Endothelial cell (in vitro differentiated cells): ENCODE measurements at regions not wholly inside any gene's neighbourhood (a gene's known extent, or its start where the extent isn't known, plus 50 kb on each side); places are given as distances from the start of the nearest gene placed in this dataset.

Source experiments
- DNase-seq: peaks from one replicate; pipeline ENCODE4 v3.0.0; 2021; ENCODE audit warnings: low spot score
- H3K27ac Mint-ChIP-seq: one replicate; pipeline ENCODE4 v1.8.0; 2021; ENCODE audit warnings: mixed read lengths, inconsistent platforms; ENCODE audit not compliant: unreplicated experiment
- H3K27me3 Mint-ChIP-seq: one replicate; pipeline ENCODE4 v1.8.0; 2021; ENCODE audit warnings: mild to moderate bottlenecking, moderate library complexity, mixed read lengths, inconsistent platforms; ENCODE audit not compliant: unreplicated experiment
- H3K36me3 Mint-ChIP-seq: one replicate; pipeline ENCODE4 v1.8.0; 2021; ENCODE audit warnings: mild to moderate bottlenecking, low read depth, mixed read lengths, inconsistent platforms; ENCODE audit not compliant: unreplicated experiment
- H3K4me1 Mint-ChIP-seq: one replicate; pipeline ENCODE4 v1.8.0; 2021; ENCODE audit warnings: mild to moderate bottlenecking, mixed read lengths, inconsistent platforms; ENCODE audit not compliant: unreplicated experiment
- H3K4me3 Mint-ChIP-seq: one replicate; pipeline ENCODE4 v1.8.0; 2021; ENCODE audit warnings: mild to moderate bottlenecking, mixed read lengths, inconsistent platforms; ENCODE audit not compliant: unreplicated experiment
- H3K9me3 Mint-ChIP-seq: one replicate; pipeline ENCODE4 v1.8.0; 2021; ENCODE audit warnings: mixed read lengths, inconsistent platforms; ENCODE audit not compliant: unreplicated experiment
- CTCF ChIP-seq: fragments of 200-600 bp; sonication (generic); IDR thresholded peaks from one replicate; pipeline ENCODE4 v1.5.0; 2021; ENCODE audit warnings: antibody characterized with exemption; ENCODE audit not compliant: unreplicated experiment

DNA sequence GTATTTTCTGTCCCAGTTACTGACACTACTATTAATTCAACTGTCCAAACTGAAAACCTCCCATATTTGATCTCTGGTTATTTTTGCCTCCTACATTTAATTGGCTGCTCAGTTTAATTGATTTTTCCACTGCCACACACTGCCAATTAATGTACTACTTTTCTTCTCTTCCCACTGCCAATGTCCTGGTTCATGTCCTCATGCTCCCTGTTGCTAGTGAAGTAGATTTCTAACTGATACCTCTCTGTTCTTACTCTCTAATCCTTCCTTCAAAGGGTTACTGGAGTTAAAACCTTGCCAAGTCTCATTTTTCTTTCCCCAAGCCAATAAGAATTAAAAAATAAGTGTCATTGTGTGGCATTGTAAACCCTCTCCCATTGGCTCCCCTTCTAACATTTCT, 440.6 kb upstream of the JAG1 start:
- peaks cover 9% of the 10 kb centered on the region for H3K4me1 Mint-ChIP-seq
- TF ChIP-seq CTCF = no peak
- no peaks in the 10 kb centered on the region for H3K27me3 Mint-ChIP-seq
- H3K4me3 Mint-ChIP-seq = no peak overlapping the region
- no peak overlapping the region for H3K27ac Mint-ChIP-seq
- no peaks in the 10 kb centered on the region for H3K9me3 Mint-ChIP-seq
- DNase-seq = no peak
- no peaks in the 10 kb centered on the region for H3K36me3 Mint-ChIP-seq

- Mint-ChIP-seq H3K27ac (no peak overlapping the region), H3K9me3 (no peaks in the 10 kb centered on the region), H3K4me1 (peaks cover 9% of the 10 kb centered on the region), H3K27me3 (no peaks in the 10 kb centered on the region), H3K4me3 (no peak overlapping the region), H3K36me3 (no peaks in the 10 kb centered on the region)
- TF ChIP-seq CTCF = no peak
- DNase-seq = no peak
Observed at GRCh38 chr20:11117808-11118528, 444.2 kb upstream of the JAG1 start.

GRCh38 chr20:11118802-11119380, 445.1 kb upstream of the JAG1 start:
- Mint-ChIP-seq H3K4me3 (no peak overlapping the region), H3K4me1 (peaks cover 9% of the 10 kb centered on the region), H3K27me3 (no peaks in the 10 kb centered on the region), H3K36me3 (no peaks in the 10 kb centered on the region), H3K9me3 (no peaks in the 10 kb centered on the region), H3K27ac (no peak overlapping the region)
- TF ChIP-seq CTCF = no peak
- DNase-seq = no peak

DNA sequence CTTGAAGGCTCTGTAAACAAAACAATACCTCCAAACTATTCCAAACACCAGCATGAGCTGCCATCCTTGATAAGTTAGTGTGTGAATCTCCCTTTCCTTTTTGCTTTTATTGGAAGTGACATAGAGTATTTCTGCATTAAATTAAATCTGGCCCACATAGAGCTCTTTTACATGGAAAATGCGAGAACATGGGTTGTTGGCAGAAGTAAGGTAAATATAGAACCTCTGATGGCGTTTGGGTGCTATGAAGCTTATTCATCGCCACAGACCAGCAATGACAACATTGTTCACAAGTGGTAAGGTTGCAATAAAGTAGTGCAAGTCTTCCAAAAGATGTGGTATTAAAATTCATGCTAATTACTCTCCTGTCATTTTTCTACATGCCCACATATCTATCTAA, 445.8 kb upstream of the JAG1 start:
- H3K27me3 Mint-ChIP-seq = no peaks in the 10 kb centered on the region
- no peaks in the 10 kb centered on the region for H3K9me3 Mint-ChIP-seq
- no peaks in the 10 kb centered on the region for H3K36me3 Mint-ChIP-seq
- TF ChIP-seq CTCF = no peak
- H3K4me1 Mint-ChIP-seq = peaks cover 12% of the 10 kb centered on the region
- no peak for DNase-seq
- no peak overlapping the region for H3K27ac Mint-ChIP-seq
- H3K4me3 Mint-ChIP-seq = no peak overlapping the region

DNA sequence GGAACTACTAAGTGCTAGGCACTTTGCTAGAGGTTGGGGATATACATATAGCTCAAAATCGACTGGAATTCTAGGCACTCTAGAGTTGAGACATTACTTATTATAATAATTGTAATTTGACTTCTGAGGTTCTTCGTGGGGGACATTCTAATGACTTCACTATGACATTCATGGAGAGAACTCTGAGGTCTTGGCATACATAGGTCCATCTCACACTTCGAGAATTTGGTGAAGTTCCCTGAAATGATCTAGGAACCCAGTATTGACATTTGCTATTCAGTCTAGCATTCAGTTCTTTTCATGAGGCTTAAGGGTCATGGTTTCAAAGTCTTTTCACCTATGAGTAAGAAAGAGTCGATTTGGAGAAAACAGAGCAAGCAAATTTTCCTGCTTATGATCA, 446.6 kb upstream of the JAG1 start:
- Mint-ChIP-seq H3K27ac (no peak overlapping the region), H3K9me3 (no peaks in the 10 kb centered on the region), H3K4me1 (peaks cover 14% of the 10 kb centered on the region), H3K36me3 (no peaks in the 10 kb centered on the region), H3K4me3 (no peak overlapping the region), H3K27me3 (no peaks in the 10 kb centered on the region)
- no peak for TF ChIP-seq CTCF
- no peak for DNase-seq
